GM18868 (cell line): ENCODE measurements at regions not wholly inside any gene's neighbourhood (a gene's known extent, or its start where the extent isn't known, plus 50 kb on each side); places are given as distances from the start of the nearest gene placed in this dataset.

Source experiments
- ATAC-seq: cut with Tn5 transposase; IDR thresholded peaks from one replicate; pipeline ENCODE4 v1.9.1; 2021; ENCODE audit warnings: mild to moderate bottlenecking, moderate library complexity; ENCODE audit not compliant: unreplicated experiment

DNA sequence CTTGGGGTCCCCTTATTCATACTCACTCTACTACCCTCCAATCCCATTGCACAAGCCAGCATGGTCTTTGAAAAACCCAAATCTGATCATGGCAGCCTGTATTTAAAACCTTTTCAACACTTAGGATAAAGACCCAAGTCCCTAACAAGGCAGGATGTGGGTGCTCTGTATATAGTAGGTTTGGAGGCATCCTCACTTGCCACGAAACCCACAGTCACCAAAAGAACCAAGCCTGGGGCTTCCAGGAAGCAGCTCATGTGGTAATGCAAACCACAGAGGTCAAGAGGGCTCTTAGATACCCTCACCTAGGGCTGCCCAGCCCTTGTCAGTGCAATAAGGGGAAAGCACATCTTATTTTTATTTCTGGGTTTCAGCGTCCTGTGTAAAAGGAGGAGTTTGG lies 218.6 kb upstream of the ASIC2 start:
- ATAC-seq, result no peak

DNA sequence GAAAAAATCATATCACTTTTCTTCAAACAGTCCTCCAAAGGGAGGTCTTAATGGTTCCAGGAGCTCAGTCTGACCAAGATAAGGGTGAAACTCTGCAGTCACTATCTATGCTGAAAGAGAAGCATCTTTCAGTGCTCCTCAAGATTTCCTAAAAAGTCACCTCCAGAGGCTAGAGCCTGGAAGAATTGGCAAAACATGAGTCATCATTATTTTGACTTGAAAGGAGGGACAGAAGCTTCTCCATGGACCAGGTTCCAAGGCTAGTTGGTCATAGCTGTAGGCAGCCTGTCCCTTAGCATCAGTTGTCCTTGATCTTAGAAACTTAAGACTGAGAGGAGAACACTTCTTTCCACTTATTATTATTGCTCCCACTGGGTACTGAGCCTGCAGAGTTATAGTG lies 219.0 kb upstream of the ASIC2 start:
- ATAC-seq, result no peak

DNA sequence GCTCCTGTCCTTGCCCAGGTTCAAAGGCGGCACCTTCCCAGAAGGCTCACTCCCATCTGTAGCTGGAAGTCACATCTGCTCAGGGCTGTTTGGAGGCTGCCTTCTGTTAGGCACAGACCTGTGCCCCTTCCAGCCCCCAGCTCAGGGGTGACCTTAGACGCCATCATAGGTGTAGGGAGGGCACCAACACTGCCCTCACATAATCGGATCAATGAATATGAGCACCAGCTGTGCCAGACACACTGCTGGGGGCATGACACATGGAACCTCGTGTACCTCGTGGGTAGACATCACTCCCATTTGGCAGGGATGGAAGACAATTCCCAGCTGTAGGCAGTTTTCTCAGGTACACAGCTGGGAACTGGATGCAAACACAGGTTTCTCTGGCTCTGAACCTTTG lies 220.7 kb upstream of the ASIC2 start:
- ATAC-seq, result no peak

DNA sequence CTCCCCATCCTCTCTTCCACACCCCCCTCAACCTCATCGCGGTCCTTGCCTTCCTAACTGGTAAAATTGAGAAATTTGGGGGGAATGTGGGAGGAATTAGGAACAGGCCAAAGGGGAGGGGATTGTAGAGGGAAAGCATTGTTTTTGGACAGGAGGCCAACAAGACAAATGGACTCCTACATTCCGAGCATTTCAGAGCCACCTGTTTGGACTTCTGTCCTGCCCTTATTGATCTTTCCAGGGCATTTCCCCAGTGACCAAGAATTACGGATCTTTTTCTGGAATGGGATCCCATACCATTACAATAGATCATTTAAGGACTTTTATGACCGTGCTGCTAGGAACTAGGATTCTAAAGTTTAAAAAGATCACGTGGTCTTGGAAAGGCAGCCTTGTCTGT lies 221.3 kb upstream of the ASIC2 start:
- ATAC-seq, result no peak

DNA sequence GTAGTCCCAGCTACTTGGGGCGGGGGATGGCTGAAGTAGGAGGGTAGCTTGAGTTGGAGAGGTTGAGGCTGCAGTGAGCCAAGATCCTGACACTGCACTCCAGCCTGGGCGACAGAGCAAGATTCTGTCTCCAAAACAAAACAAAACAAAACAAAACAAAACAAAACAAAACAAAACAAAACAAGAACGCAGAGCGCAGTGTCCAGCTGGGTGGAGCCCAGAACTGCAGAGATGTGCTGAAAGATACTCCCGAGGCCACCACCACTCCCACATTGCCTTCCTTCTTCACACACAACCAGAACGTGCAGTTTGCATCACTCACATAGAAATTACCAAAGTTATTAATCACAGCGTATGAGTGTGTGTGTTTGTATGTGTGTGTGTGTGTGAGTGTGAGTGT lies 222.9 kb upstream of the ASIC2 start:
- ATAC-seq, result no peak

DNA sequence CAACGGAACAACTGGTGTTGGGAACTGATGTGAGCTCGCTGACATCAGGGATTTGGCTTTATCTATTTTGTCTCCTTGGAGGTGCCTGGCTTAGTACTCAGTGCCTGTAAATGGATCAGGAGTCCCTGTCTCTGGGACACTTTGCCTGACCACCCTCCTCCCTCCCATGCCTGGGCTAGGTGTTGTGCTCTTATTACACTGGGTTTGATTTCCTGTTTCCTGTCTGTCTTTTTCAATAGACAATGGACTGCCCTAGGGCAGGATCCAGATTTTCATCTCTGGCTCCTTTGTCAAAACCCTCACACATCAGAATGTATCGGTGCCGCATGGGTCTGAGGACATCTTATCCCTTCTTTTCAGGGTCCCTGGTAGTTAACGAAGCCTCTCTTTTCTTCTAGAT lies 223.6 kb upstream of the ASIC2 start:
- no peak for ATAC-seq

DNA sequence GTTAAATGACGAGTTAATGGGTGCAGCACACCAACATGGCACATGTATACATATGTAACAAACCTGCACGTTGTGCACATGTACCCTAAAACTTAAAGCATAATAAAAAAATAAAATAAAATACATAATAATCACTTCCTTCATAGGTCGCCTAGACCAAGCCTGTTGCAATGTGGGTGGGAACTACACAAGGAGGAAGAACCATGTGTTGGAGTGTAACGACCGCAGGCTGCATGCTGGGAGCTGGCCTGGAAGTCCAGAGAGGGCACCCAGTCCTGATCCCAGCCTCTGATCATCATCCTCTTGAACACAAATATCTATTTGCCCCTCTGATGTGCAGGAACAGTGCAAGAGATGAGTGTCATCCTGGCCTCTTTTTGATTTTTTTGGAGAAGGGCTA lies 224.7 kb upstream of the ASIC2 start:
- ATAC-seq, result no peak

DNA sequence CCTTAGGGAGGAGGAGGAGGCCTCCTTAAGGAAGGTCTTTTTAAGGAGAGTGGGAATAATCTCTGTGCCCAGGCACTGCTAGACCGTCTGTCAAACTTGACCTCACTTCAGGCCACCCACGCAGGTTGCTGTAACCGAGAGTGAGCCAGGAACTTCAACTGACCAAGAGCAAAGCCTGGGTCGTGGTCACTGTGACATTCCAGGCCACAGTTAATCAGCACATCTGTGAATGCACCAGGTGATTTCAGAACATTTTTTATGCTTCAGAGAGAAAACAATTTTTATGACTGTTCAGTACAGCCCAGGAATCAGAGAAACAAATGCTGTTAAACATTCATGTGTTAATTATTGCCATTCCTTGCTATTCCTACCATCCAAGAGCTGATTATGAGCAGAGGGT lies 226.6 kb upstream of the ASIC2 start:
- ATAC-seq, result no peak

DNA sequence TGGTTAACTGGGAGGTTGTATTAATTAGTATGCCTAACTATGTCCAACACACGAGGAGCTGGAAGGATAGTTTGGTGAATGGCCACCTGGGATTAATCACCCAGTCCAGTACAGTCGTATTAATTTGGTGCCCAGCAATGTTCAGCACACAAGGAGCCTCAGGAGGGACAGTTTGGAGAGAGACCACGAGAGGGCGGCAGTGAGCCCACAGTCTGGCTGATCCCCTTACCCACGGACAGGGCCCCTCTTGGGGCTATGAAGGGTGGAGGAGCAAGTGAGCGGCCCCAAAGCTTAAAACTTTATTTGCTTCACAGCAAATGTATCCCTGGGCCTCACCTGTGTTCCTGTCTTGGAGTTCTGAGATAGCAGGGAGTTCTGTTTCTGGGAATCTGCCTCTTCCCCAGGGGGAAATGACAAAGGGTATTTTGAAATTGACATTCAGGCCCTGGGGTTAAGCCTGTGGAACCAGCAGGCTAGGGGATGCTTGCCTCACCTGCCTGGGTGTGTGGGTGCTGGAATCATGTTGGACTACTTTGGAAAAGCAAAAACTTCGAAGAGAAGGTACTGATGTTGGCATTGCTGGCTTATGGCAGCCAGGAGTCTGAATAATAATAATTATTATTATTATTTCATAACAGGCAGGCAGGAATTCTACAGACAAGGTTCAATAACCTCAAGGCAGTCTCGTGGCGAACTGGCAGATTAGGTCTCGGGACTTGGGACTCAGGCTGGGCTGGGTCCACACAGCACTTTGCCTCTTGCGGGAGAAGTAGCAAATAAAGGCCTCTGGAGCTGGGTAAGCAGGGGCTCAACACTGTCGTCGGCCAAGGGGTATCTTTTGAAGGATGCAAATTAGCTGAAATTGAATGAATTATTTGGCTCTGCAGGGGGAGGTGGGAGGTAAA lies 227.6 kb upstream of the ASIC2 start:
- ATAC-seq, result no peak

DNA sequence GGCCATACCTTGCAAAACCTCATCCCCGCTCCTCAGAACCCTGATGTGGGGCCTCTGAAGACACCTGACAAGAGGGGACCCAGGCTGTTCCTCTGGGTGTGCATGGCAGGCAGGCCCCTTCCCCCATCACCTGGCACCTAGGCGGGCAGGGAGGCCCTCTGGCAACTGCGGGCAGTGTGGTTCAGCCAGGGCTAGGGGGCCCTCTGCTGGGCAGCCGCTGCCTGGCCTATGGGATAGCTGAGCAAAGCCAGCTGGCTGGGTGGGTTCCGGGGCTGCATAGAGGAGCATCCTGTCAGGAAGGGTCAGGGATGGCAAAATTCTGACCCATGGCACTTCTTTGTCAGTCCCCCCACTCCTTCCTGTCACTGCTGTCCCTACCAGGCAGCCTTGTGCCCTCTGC lies 228.7 kb upstream of the ASIC2 start:
- ATAC-seq, result no peak

DNA sequence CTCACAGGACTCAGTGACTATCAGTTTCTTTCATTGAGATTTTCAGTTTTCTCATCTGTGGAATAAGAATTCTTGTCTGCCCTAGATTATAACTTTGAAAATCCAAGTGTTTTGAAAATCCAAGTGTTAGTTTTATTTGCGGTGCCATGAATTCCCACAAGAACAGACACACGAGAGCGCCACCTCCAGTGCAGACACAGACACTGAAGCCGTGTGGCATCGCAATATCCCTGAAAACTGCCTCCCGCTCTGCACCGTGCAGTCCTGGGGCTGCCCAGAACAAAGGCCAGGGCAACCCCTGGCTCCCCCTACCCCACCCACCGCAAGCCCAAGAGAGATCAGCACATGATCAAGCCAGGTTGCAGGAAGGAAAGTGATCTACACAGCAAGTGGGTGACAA lies 229.5 kb upstream of the ASIC2 start:
- no peak for ATAC-seq

DNA sequence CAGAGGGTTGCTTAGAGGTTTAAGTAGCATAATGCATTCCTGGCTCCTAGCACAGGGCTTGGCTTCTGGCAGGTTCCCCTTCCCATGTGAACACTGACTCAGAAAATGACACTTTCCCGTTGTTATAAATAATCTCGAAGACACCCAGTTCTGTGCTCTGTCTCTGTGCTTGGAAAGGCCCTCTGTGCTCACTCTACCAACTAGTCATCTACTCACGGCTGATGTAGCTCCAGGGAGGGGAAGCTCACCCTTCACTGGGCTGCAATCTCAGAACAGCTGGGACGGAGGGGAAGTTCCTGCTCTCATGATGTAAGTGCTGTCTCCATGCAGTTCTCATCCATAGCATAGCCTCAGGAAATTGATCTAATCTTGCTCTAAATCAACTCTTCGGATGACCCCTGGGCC lies 230.5 kb upstream of the ASIC2 start:
- peak; percentile 88 for ATAC-seq

DNA sequence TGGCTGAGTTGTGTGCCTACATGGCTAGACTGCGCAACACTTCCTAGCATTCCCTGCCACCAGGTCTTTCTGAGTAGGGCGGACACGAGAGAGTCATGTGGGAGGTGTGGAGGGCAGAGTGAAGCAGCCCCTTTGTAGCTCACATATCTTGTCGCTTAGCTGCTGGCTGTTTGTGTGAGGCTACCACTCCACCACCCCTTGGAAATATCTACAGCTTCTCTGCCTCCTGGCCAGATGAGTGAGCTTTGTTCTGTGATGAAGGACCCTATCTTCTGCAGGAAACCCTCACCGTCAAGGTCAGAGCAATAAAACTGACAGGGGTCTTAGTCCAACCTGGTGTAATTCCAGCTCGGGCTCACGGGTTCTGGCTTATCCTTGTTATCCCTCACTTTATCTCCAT lies 232.1 kb upstream of the ASIC2 start:
- ATAC-seq, result no peak

DNA sequence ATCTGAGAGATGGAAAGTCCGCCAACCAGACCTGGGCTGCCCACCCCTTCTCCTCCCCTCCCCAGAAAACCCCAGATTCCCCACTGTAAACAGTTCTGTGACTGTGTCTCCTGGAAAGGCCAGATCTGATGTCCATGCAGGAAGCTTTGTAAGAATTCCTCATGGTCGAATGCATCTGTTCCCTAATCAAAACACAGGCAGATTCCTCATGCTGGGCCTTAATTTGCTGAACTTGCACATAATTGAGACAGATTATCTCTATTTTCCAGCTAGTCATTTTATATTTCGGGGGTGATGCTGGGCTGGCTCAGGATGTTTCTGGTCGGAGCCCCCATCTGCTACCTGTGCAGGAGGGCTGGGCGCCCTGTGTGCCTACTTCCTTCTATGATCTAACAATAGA lies 233.6 kb upstream of the ASIC2 start:
- ATAC-seq, result no peak

DNA sequence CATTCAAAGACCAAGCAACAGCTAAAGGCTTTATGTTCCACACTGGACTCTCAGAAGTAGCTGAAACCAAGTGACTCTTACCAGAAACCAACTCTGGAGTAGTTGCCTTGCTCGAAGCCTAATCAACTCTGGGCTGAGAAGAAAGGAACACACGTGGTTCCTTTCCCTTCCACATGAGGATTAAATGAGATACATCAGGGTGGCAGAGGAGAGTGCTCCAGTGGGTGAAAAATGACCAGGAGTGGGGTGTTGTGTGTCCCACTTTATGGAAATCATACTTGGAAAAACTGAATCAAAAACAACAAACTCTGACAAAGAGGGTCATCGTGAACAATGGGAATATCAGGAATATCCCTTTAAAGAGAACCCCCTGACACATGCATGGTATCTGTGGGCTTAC lies 234.2 kb upstream of the ASIC2 start:
- no peak for ATAC-seq

DNA sequence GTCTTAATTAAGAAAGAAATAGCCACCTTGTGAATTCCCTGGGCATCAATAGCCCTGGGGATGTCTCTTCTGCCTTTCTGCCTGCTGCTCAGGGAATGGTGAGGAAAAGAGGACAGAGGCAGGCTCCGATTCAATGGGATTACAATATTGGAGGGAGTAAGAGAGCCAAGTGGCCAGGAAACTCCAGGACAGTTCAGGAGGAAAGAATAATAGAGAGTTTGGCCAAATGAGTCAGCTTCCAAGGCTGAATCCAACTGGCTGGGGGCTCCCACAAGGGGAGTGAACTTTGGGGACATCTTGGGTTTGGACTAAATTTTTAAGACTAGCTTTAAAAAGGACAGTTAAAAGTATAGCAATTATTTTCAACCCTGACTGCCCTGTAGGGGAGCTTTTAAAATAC lies 235.8 kb upstream of the ASIC2 start:
- ATAC-seq, result no peak

DNA sequence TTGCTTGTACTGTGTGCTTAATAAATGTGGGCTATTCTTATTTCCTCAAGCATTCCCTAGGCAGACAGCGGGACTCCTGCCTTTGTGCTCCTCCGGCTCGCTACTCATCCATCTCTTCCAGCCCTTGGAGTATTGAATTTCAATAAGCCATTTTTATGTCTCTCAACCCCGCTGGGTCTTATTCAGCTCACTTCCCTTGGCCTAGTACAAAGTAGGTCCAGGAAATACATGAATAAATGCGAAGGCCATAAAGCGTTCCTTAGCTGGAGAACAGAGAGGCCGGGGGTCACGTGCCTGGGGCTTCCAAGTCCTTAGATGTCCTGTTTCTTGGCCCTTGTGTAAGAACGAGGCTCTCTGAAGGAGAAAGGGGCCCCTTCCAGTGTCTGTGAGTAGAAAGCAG lies 236.7 kb upstream of the ASIC2 start:
- no peak for ATAC-seq

DNA sequence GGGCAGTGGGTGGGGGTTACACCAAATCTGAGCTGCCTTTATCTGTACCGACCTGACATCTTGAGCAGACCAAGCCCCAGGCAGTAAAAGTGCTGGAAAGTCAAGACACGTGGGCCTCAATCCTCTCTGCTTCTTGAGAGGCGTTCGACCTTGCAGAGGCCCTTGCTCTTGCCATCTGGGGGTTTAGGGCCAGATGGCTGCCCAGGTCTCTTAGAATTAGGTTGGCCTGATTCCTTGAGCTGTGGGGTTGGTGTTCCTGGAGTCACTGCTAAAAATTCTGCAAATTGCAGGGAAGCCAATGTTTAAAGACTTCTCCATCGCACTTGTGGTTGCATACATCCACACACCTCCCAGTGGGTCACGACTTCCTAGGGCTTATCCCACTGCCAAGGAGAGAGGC lies 238.2 kb upstream of the ASIC2 start:
- ATAC-seq, result no peak

DNA sequence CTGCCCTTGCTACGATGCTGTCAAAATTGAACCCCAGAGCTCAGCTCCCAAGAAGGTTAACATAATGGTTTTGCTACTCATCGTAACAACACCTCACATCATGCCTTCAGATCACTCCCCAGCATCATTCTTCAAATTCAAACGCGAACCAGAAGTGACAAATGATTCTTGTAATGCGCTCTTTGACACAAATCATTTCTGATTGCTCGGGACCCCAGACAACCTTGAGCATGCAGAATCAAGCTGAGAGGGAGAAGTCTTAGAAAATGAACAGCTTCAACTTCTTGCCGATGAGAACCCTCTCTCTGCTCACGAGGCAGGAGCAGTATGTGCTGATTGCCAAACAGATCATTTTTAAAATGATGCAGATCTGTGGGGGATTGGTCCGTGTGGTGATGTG lies 241.0 kb upstream of the ASIC2 start:
- no peak for ATAC-seq

DNA sequence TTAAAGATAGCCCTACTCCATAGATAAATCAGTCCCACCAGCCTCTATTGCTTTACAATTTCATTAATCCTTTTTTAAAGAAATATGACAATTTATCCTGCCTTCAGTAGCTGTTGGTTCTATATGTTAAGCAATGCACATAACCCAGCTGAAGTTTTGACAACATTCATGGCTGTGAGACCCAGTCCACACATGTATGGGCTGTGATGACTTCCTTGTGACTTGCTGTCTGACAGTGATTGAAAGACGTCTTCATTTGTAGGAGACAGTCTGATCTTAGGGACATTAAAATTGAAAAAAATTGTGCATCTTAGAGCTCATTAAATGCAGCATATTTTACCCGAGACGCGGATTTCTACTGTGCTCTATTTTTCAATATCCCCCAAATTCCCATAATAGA lies 252.0 kb upstream of the ASIC2 start:
- ATAC-seq, result no peak

DNA sequence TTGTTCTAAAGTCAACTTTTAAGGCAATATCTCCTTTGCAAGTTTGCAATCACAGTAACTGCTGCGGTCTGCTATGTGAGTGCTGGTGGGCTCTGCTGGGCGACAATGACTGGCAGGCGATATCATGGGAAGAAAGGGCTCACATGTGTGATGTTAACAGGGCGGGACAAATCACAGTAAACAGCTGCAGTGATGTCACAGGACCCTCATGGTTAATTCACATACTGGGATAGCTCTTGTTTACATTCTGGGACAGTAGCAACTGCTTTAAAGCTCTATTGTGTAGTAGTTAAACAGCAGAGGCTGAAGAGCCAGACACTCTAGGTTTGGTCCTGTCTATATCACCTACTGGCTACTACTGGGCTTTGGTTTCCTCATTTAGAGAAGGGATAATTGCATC lies 257.2 kb upstream of the ASIC2 start:
- ATAC-seq, result no peak

DNA sequence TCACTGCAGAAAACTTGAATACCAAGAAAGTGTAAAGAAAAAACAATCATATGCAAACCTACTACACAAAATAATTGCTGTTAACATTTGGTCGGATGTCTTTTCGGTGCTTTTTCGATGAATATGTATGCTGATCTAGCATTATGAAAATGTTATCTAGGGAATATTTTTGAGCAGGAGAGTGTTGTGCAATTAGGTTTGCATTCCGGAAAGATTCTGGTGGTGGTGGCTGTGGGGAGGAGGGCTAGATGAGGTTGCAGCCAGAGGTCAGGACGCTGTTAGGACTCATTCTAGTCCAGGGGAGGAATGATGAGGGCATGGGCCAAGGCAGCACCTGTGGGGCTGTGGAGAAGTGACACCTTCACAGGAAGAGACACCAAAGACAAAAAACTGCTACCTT lies 258.0 kb upstream of the ASIC2 start:
- no peak for ATAC-seq

DNA sequence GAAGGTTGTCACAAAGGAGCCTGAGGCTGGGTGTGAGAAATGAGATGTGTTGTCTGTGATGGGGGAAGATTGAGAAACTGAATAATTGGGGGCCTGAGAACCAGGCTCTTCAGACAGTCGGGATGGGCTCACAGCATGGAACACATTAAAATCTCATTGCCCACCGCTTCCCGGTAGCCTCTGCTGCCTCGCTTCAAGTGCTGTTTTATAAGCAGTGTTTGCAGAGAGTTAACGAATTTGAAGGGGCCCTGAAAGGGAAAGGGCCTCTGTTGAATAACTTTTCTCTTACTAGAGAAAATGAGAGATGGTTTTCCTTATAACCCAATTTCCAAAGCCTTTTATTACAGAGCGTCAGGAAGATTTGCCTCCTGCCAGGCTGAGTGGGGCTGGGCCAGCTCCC lies 258.8 kb upstream of the ASIC2 start:
- no peak for ATAC-seq
